IMR-90 (cell line): ENCODE measurements at regions not wholly inside any gene's neighbourhood (a gene's known extent, or its start where the extent isn't known, plus 50 kb on each side); places are given as distances from the start of the nearest gene placed in this dataset.

Experiments
- ATAC-seq: fragments of 200-7000 bp; cut with Tn5 transposase; 2 replicates; pipeline ENCODE4 v1.9.1; 2020; ENCODE audit warnings: low read depth, mild to moderate bottlenecking, moderate library complexity
- BruUV-seq: library from RNA; stranded (reverse); fragments of 400-500 nt; replicated peaks from 2 replicates; lab custom pipeline; 2021; lab: Mats Ljungman, UMichigan
- CTCF ChIA-PET: fragments of 300-600 bp; formaldehyde crosslinking; extraction: SDS; loops from one replicate; lab custom pipeline; 2021; ENCODE audit warnings: antibody characterized with exemption; lab: Yijun Ruan, JAX
- POLR2A ChIA-PET: fragments of 300-600 bp; sonication (Branson Sonifier 250); formaldehyde crosslinking; loops from one replicate; lab custom pipeline; 2022; ENCODE audit warnings: antibody characterized with exemption; ENCODE audit not compliant: unreplicated experiment; lab: Charles Lee
- DNase-seq: peaks from one replicate; pipeline ENCODE4 v3.0.0; 2013
- H2AFZ ChIP-seq: replicated peaks from 2 replicates; pipeline ENCODE3; 2013; ENCODE audit warnings: low read length, mild to moderate bottlenecking; ENCODE audit not compliant: poor library complexity
- H2AK5ac ChIP-seq: 2 replicates; pipeline ENCODE4 v1.6.1; 2013; ENCODE audit warnings: low read depth, low read length, inconsistent platforms
- H2AK9ac ChIP-seq: replicated peaks from 2 replicates; pipeline ENCODE3; 2013; ENCODE audit warnings: mild to moderate bottlenecking, low read depth, low read length, moderate library complexity; ENCODE audit not compliant: poor library complexity
- H2BK120ac ChIP-seq: 2 replicates; pipeline ENCODE4 v1.6.1; 2013; ENCODE audit warnings: low read depth, low read length, inconsistent platforms
- H2BK15ac ChIP-seq: 3 replicates; pipeline ENCODE4 v1.6.1; 2013; ENCODE audit warnings: low read depth, low read length, inconsistent platforms
- H2BK20ac ChIP-seq: 2 replicates; pipeline ENCODE4 v1.6.1; 2013; ENCODE audit warnings: low read depth, mild to moderate bottlenecking, inconsistent platforms, low read length, moderate library complexity
- H2BK5ac ChIP-seq: 2 replicates; pipeline ENCODE4 v1.6.1; 2013; ENCODE audit warnings: mild to moderate bottlenecking, low read depth, low read length, inconsistent platforms; ENCODE audit not compliant: poor library complexity, severe bottlenecking
- H3K14ac ChIP-seq: replicated peaks from 2 replicates; pipeline ENCODE4 v1.6.1; 2013; ENCODE audit warnings: low read depth, low read length, inconsistent platforms
- H3K18ac ChIP-seq: 2 replicates; pipeline ENCODE4 v1.6.1; 2013; ENCODE audit warnings: low read depth, low read length, control low read depth
- H3K23ac ChIP-seq: 2 replicates; pipeline ENCODE4 v1.6.1; 2013; ENCODE audit warnings: low read depth, low read length, inconsistent platforms
- H3K27ac ChIP-seq: 2 replicates; pipeline ENCODE4 v1.5.1; 2013; ENCODE audit warnings: mild to moderate bottlenecking, control low read depth, low read length; ENCODE audit not compliant: insufficient read depth
- H3K27me3 ChIP-seq: 2 replicates; pipeline ENCODE4 v1.6.1; 2013; ENCODE audit warnings: low read length; ENCODE audit not compliant: control insufficient read depth, insufficient read depth
- H3K36me3 ChIP-seq: 2 replicates; pipeline ENCODE4 v1.6.1; 2013; ENCODE audit warnings: low read length, mixed read lengths; ENCODE audit not compliant: control insufficient read depth, insufficient read depth
- H3K4ac ChIP-seq: 2 replicates; pipeline ENCODE4 v1.6.1; 2013; ENCODE audit warnings: low read depth, low read length, inconsistent platforms
- H3K4me1 ChIP-seq: 2 replicates; pipeline ENCODE4 v1.6.1; 2013; ENCODE audit warnings: low read length, mixed read lengths; ENCODE audit not compliant: control insufficient read depth, insufficient read depth
- H3K4me2 ChIP-seq: 2 replicates; pipeline ENCODE4 v1.6.1; 2013; ENCODE audit warnings: low read depth, mild to moderate bottlenecking, control low read depth, low read length, moderate library complexity
- H3K4me3 ChIP-seq: 2 replicates; pipeline ENCODE4 v1.5.1; 2013; ENCODE audit warnings: low read depth, mild to moderate bottlenecking, control low read depth, low read length, moderate library complexity; ENCODE audit not compliant: insufficient read depth
- H3K56ac ChIP-seq: 2 replicates; pipeline ENCODE4 v1.6.1; 2013; ENCODE audit warnings: low read length, inconsistent platforms; ENCODE audit not compliant: insufficient read depth; ENCODE audit errors: extremely low read depth
- H3K79me1 ChIP-seq, 2 experiments: 2 replicates each; pipeline ENCODE4 v1.6.1; 2013; ENCODE audit warnings: low read length in 2 of 2, inconsistent platforms in 1 of 2, low read depth in 1 of 2
- H3K9ac ChIP-seq: 2 replicates; pipeline ENCODE4 v1.6.1; 2013; ENCODE audit warnings: low read depth, low read length, control low read depth
- H3K9me1 ChIP-seq: 2 replicates; pipeline ENCODE4 v1.6.1; 2013; ENCODE audit warnings: low read length, inconsistent platforms; ENCODE audit not compliant: insufficient read depth
- H3K9me3 ChIP-seq: 2 replicates; pipeline ENCODE4 v1.6.1; 2013; ENCODE audit warnings: low read length; ENCODE audit not compliant: control insufficient read depth, insufficient read depth
- H4K20me1 ChIP-seq: 2 replicates; pipeline ENCODE4 v1.6.1; 2013; ENCODE audit warnings: low read length, inconsistent platforms; ENCODE audit not compliant: insufficient read depth
- H4K5ac ChIP-seq: 2 replicates; pipeline ENCODE4 v1.6.1; 2013; ENCODE audit warnings: mild to moderate bottlenecking, low read depth, low read length, control low read depth
- H4K8ac ChIP-seq, 2 experiments: 2 replicates each; pipeline ENCODE4 v1.6.1; 2013; ENCODE audit warnings: low read depth in 2 of 2, low read length in 2 of 2, control low read depth in 1 of 2, inconsistent platforms in 1 of 2
- H4K91ac ChIP-seq: 2 replicates; pipeline ENCODE4 v1.6.1; 2013; ENCODE audit warnings: low read depth, low read length, inconsistent platforms; ENCODE audit not compliant: insufficient read depth
- BHLHE40 ChIP-seq: fragments of 150-350 bp; IDR thresholded peaks from 2 replicates; pipeline ENCODE4 v1.6.1; 2016; ENCODE audit warnings: mild to moderate bottlenecking, low read depth, low read length
- CEBPB ChIP-seq: IDR thresholded peaks from 2 replicates; pipeline ENCODE4 v1.6.1; 2012; ENCODE audit warnings: low read depth, low read length, improper control_type of control experiment
- CHD1 ChIP-seq: IDR thresholded peaks from 2 replicates; pipeline ENCODE4 v1.6.1; 2012; ENCODE audit warnings: low read depth, low read length, improper control_type of control experiment
- CTCF ChIP-seq: conservative IDR thresholded peaks from 2 replicates; pipeline ENCODE4 v1.5.1; 2012; ENCODE audit warnings: mild to moderate bottlenecking, low read depth, low read length, improper control_type of control experiment
- ELK1 ChIP-seq: fragments of 150-350 bp; IDR thresholded peaks from 2 replicates; pipeline ENCODE4 v1.6.1; 2016; ENCODE audit warnings: low read depth, mild to moderate bottlenecking, low read length, moderate library complexity, borderline replicate concordance
- FOS ChIP-seq: fragments of 150-350 bp; IDR thresholded peaks from 2 replicates; pipeline ENCODE4 v1.6.1; 2016; ENCODE audit warnings: low read depth, low read length
- MAFK ChIP-seq: IDR thresholded peaks from 2 replicates; pipeline ENCODE4 v1.6.1; 2012; ENCODE audit warnings: low read depth, low read length, improper control_type of control experiment
- MAZ ChIP-seq: IDR thresholded peaks from 2 replicates; pipeline ENCODE4 v1.6.1; 2012; ENCODE audit warnings: low read depth, mild to moderate bottlenecking, low read length, improper control_type of control experiment, moderate library complexity, borderline replicate concordance
- MXI1 ChIP-seq: IDR thresholded peaks from 2 replicates; pipeline ENCODE4 v1.6.1; 2012; ENCODE audit warnings: low read depth, mild to moderate bottlenecking, low read length, moderate library complexity, borderline replicate concordance
- NFE2L2 ChIP-seq: fragments of 150-350 bp; IDR thresholded peaks from 2 replicates; pipeline ENCODE4 v1.6.1; 2016; ENCODE audit warnings: low read depth, mild to moderate bottlenecking, low read length
- POLR2A ChIP-seq: IDR thresholded peaks from 2 replicates; pipeline ENCODE4 v1.6.1; 2012; ENCODE audit warnings: mild to moderate bottlenecking, low read depth, low read length
- RAD21 ChIP-seq: IDR thresholded peaks from 2 replicates; pipeline ENCODE4 v1.6.1; 2012; ENCODE audit warnings: low read length, improper control_type of control experiment
- SMC3 ChIP-seq: fragments of 150-350 bp; IDR thresholded peaks from 2 replicates; pipeline ENCODE4 v1.6.1; 2016; ENCODE audit warnings: low read depth, mild to moderate bottlenecking, antibody characterized with exemption, low read length, moderate library complexity
- USF2 ChIP-seq: fragments of 150-350 bp; IDR thresholded peaks from 2 replicates; pipeline ENCODE4 v1.6.1; 2017; ENCODE audit warnings: mild to moderate bottlenecking, antibody characterized with exemption, low read length, low read depth
- WGBS, 2 experiments: methylation state at CpG; one replicate each; pipeline versions ENCODE4 v1.1.5 to v1.1.7; 2013; ENCODE audit warnings: missing lambda C conversion rate in 2 of 2; ENCODE audit not compliant: insufficient read length in 1 of 2; ENCODE audit errors: extremely low coverage in 2 of 2; 5-methylcytosine and 5-hydroxymethylcytosine counted together
- dilution Hi-C: fragments of 300-500 bp; cut with HindIII; formaldehyde crosslinking; loops from one replicate; pipeline ENCODE4 v1.14.3; 2018; ENCODE audit warnings: low sequenced_read_pairs; ENCODE audit not compliant: unreplicated experiment
- in situ Hi-C: fragments of 300-500 bp; cut with MboI; formaldehyde crosslinking; loops from 3 replicates; pipeline ENCODE4 v1.14.3; 2019; ENCODE audit warnings: low sequenced_read_pairs, inconsistent platforms, mixed read lengths
- intact Hi-C: fragments of 100-400 bp; cut with micrococcal nuclease; formaldehyde crosslinking; loops from 2 replicates; pipeline ENCODE4 v1.10.0; 2022

- POLR2A ChIA-PET: no interaction called here
- Histone ChIP-seq H3K4me1 (no peaks in the 10 kb centered on the region), H3K27me3 (no peaks in the 10 kb centered on the region), H2AFZ (no peak overlapping the region), H3K4me2 (no peak overlapping the region), H3K9me3 (no peaks in the 10 kb centered on the region), H3K18ac (no peak overlapping the region), H3K9ac (no peak overlapping the region), H4K8ac (no peak overlapping the region), H2BK120ac (no peak overlapping the region), H4K5ac (no peak overlapping the region), H3K56ac (no peak overlapping the region), H3K4me3 (no peak overlapping the region), H3K79me1 (no peaks in the 10 kb centered on the region), H2AK9ac (no peak overlapping the region), H2BK20ac (no peak overlapping the region), H3K27ac (no peak overlapping the region), H2BK15ac (no peak overlapping the region), H3K14ac (no peak overlapping the region), H4K91ac (no peak overlapping the region), H3K23ac (no peak overlapping the region), H2BK5ac (no peak overlapping the region), H4K20me1 (no peaks in the 10 kb centered on the region), H2AK5ac (no peak overlapping the region), H3K36me3 (no peaks in the 10 kb centered on the region), H3K4ac (no peak overlapping the region), H3K9me1 (no peaks in the 10 kb centered on the region)
- TF ChIP-seq NFE2L2 (no peak), SMC3 (no peak), USF2 (no peak), ELK1 (no peak), CHD1 (no peak), CTCF (no peak), CEBPB (no peak), MXI1 (no peak), POLR2A (no peak), FOS (no peak), BHLHE40 (no peak), MAFK (no peak), RAD21 (no peak), MAZ (no peak)
- no CpG with 5 or more reads among the region's 4 CpGs for WGBS, 2 experiments
- dilution Hi-C loops: no loop called here
- intact Hi-C loops: no loop called here
- no peak for ATAC-seq
- DNase-seq: no peak
- no TSS peak for BruUV-seq
- CTCF ChIA-PET: no interaction called here
- in situ Hi-C loops: no loop called here
These were observed 126.3 kb upstream of the TMEM108 start for GRCh38 chr3:132911741-132912415.
